HG03571 (cell line): ENCODE measurements at regions not wholly inside any gene's neighbourhood (a gene's known extent, or its start where the extent isn't known, plus 50 kb on each side); places are given as distances from the start of the nearest gene placed in this dataset.

Source experiments
- ATAC-seq: cut with Tn5 transposase; IDR thresholded peaks from one replicate; pipeline ENCODE4 v1.9.1; 2021; ENCODE audit not compliant: unreplicated experiment

- ATAC-seq, result no peak
Measured at GRCh38 chr5:17428176-17428800, 69.7 kb upstream of the TAF11L2 start.

- no peak for ATAC-seq
Measured at GRCh38 chr5:17429353-17429752, 68.7 kb upstream of the TAF11L2 start.

- ATAC-seq, result no peak
Measured at GRCh38 chr5:17430241-17430640, 67.8 kb upstream of the TAF11L2 start.

GRCh38 chr5:17431272-17432050 lies 66.6 kb upstream of the TAF11L2 start:
- ATAC-seq, result no peak

GRCh38 chr5:17432569-17432968 lies 65.5 kb upstream of the TAF11L2 start:
- no peak for ATAC-seq

- no peak for ATAC-seq
Measured at GRCh38 chr5:17433406-17433805, 64.6 kb upstream of the TAF11L2 start.

- no peak for ATAC-seq
Measured at GRCh38 chr5:17434982-17435381, 63.0 kb upstream of the TAF11L2 start.

- ATAC-seq, result peak; percentile 36
Measured at GRCh38 chr5:17436350-17436749, 61.7 kb upstream of the TAF11L2 start.

GRCh38 chr5:17436761-17437221 lies 61.2 kb upstream of the TAF11L2 start:
- peak; percentile 79 for ATAC-seq

- no peak for ATAC-seq
Measured at GRCh38 chr5:17438027-17438426, 60.0 kb upstream of the TAF11L2 start.

GRCh38 chr5:17439956-17440355 lies 58.1 kb upstream of the TAF11L2 start:
- ATAC-seq, result no peak

- no peak for ATAC-seq
Measured at GRCh38 chr5:17440766-17441165, 57.3 kb upstream of the TAF11L2 start.

GRCh38 chr5:17441351-17441750 lies 56.7 kb upstream of the TAF11L2 start:
- no peak for ATAC-seq

- no peak for ATAC-seq
Measured at GRCh38 chr5:17443333-17444130, 54.5 kb upstream of the TAF11L2 start.

GRCh38 chr5:17444496-17444895 lies 53.5 kb upstream of the TAF11L2 start:
- ATAC-seq, result no peak

- ATAC-seq, result no peak
Measured at GRCh38 chr5:17445185-17445584, 52.8 kb upstream of the TAF11L2 start.
